GM23338 (cell line): ENCODE measurements at regions not wholly inside any gene's neighbourhood (a gene's known extent, or its start where the extent isn't known, plus 50 kb on each side); places are given as distances from the start of the nearest gene placed in this dataset.

ENCODE experiments used
- ATAC-seq: fragments of 200-7000 bp; cut with Tn5 transposase; 3 replicates; pipeline ENCODE4 v1.9.1; 2020
- DNase-seq: peaks from one replicate; pipeline ENCODE4 v3.0.0-alpha.2; 2015; ENCODE audit warnings: low spot score
- H2AFZ ChIP-seq: fragments of 200-600 bp; sonication (generic); 2 replicates; pipeline ENCODE4 v1.8.0; 2016; ENCODE audit warnings: antibody characterized with exemption, mild to moderate bottlenecking, moderate library complexity
- H3F3A ChIP-seq: fragments of 200-600 bp; sonication (generic); replicated peaks from 2 replicates; pipeline ENCODE4 v1.8.0; 2017; ENCODE audit warnings: antibody characterized with exemption, mixed run types, low read depth
- H3K27ac ChIP-seq: fragments of 200-600 bp; sonication (generic); 2 replicates; pipeline ENCODE4 v1.6.1; 2016; ENCODE audit warnings: low read depth
- H3K27me3 ChIP-seq: fragments of 200-600 bp; sonication (generic); 2 replicates; pipeline ENCODE4 v1.8.0; 2016; ENCODE audit warnings: mild to moderate bottlenecking, mixed run types, moderate library complexity; ENCODE audit not compliant: insufficient read depth
- H3K36me3 ChIP-seq: fragments of 200-600 bp; sonication (generic); 2 replicates; pipeline ENCODE4 v1.8.0; 2016; ENCODE audit warnings: mild to moderate bottlenecking; ENCODE audit not compliant: insufficient read depth
- H3K4me1 ChIP-seq: fragments of 200-600 bp; sonication (generic); 2 replicates; pipeline ENCODE4 v1.8.0; 2016; ENCODE audit warnings: mild to moderate bottlenecking, moderate library complexity; ENCODE audit not compliant: insufficient read depth
- H3K4me2 ChIP-seq: fragments of 200-600 bp; sonication (generic); 2 replicates; pipeline ENCODE4 v1.7.1; 2017; ENCODE audit warnings: mixed run types
- H3K4me3 ChIP-seq: fragments of 200-600 bp; sonication (generic); 2 replicates; pipeline ENCODE4 v1.6.1; 2016; ENCODE audit warnings: mixed run types
- H3K79me2 ChIP-seq: fragments of 200-600 bp; sonication (generic); replicated peaks from 2 replicates; pipeline ENCODE4 v1.8.0; 2017; ENCODE audit warnings: mild to moderate bottlenecking; ENCODE audit not compliant: insufficient read depth
- H3K9me2 ChIP-seq: fragments of 200-600 bp; sonication (generic); 2 replicates; pipeline ENCODE4 v1.8.0; 2017; ENCODE audit not compliant: insufficient read depth
- H4K20me1 ChIP-seq: fragments of 200-600 bp; sonication (generic); replicated peaks from 2 replicates; pipeline ENCODE4 v1.8.0; 2017; ENCODE audit warnings: mild to moderate bottlenecking; ENCODE audit not compliant: insufficient read depth
- H3K27ac Mint-ChIP-seq: 2 replicates; pipeline ENCODE4 v1.8.0; 2020; ENCODE audit warnings: inconsistent platforms, mild to moderate bottlenecking, moderate library complexity, mixed read lengths
- H3K27me3 Mint-ChIP-seq: 3 replicates; pipeline ENCODE4 v1.8.0; 2022; ENCODE audit warnings: low read depth, mild to moderate bottlenecking, moderate library complexity, mixed read lengths, inconsistent platforms; ENCODE audit not compliant: insufficient read depth, poor library complexity
- H3K36me3 Mint-ChIP-seq: 3 replicates; pipeline ENCODE4 v1.8.0; 2021; ENCODE audit warnings: low read depth, mild to moderate bottlenecking, inconsistent platforms, moderate library complexity, mixed read lengths
- H3K4me1 Mint-ChIP-seq: 3 replicates; pipeline ENCODE4 v1.8.0; 2020; ENCODE audit warnings: mild to moderate bottlenecking, inconsistent platforms, mixed read lengths
- H3K4me3 Mint-ChIP-seq: 3 replicates; pipeline ENCODE4 v1.8.0; 2021; ENCODE audit warnings: moderate library complexity, mild to moderate bottlenecking, inconsistent platforms, mixed read lengths
- H3K9me3 Mint-ChIP-seq: 3 replicates; pipeline ENCODE4 v1.8.0; 2020; ENCODE audit warnings: moderate library complexity, mild to moderate bottlenecking, inconsistent platforms, mixed read lengths
- CREB1 ChIP-seq: fragments of 250-450 bp; sonication (Bioruptor Pico); IDR thresholded peaks from 2 replicates; pipeline ENCODE4 v1.5.0; 2020; ENCODE audit warnings: low read depth, mild to moderate bottlenecking, moderate library complexity
- CTCF ChIP-seq, 2 experiments: fragments of 200-600 bp in 1 of 2; sonication (generic) in 1 of 2; conservative IDR thresholded peaks; 2 replicates each; pipeline versions ENCODE4 v1.5.1 to v1.6.1; 2016 to 2017; ENCODE audit warnings: antibody characterized with exemption in 2 of 2, low read depth in 2 of 2, mild to moderate bottlenecking in 2 of 2, moderate library complexity in 1 of 2
- ETS1 ChIP-seq: IDR thresholded peaks from 2 replicates; pipeline ENCODE4 v1.6.1; 2016; ENCODE audit warnings: antibody characterized with exemption
- EZH2 ChIP-seq: fragments of 200-600 bp; sonication (generic); IDR thresholded peaks from one replicate; pipeline ENCODE4 v1.8.0; 2017; ENCODE audit warnings: antibody characterized with exemption, mild to moderate bottlenecking, low read depth; ENCODE audit not compliant: unreplicated experiment
- EZH2phosphoT487 ChIP-seq: fragments of 200-600 bp; sonication (generic); IDR thresholded peaks from one replicate; pipeline ENCODE4 v1.8.1; 2018; ENCODE audit warnings: antibody characterized with exemption; ENCODE audit not compliant: unreplicated experiment
- JUNB ChIP-seq: IDR thresholded peaks from one replicate; pipeline ENCODE4 v1.6.1; 2016; ENCODE audit warnings: antibody characterized with exemption; ENCODE audit not compliant: unreplicated experiment
- NANOG ChIP-seq: IDR thresholded peaks from 2 replicates; pipeline ENCODE4 v1.6.1; 2016; ENCODE audit warnings: antibody characterized with exemption, borderline replicate concordance
- POLR2AphosphoS5 ChIP-seq: IDR thresholded peaks from 2 replicates; pipeline ENCODE4 v1.6.1; 2016; ENCODE audit warnings: antibody characterized with exemption, low read depth
- REST ChIP-seq: IDR thresholded peaks from one replicate; pipeline ENCODE4 v1.6.1; 2018; ENCODE audit warnings: antibody characterized with exemption; ENCODE audit not compliant: unreplicated experiment
- STAT1 ChIP-seq: IDR thresholded peaks from one replicate; pipeline ENCODE4 v1.6.1; 2016; ENCODE audit warnings: antibody characterized with exemption; ENCODE audit not compliant: unreplicated experiment
- ZNF114 ChIP-seq: fragments of 250-450 bp; sonication (Bioruptor Pico); IDR thresholded peaks from 2 replicates; pipeline ENCODE4 v1.5.0; 2020; ENCODE audit warnings: mild to moderate bottlenecking, moderate library complexity
- ZNF331 ChIP-seq: fragments of 250-450 bp; sonication (Bioruptor Pico); IDR thresholded peaks from 2 replicates; pipeline ENCODE4 v1.5.0; 2020; ENCODE audit warnings: low read depth, mild to moderate bottlenecking, moderate library complexity
- ZNF462 ChIP-seq: fragments of 250-450 bp; sonication (Bioruptor Pico); IDR thresholded peaks from 2 replicates; pipeline ENCODE4 v1.5.0; 2020; ENCODE audit warnings: mild to moderate bottlenecking, moderate library complexity

GRCh38 chr5:6084836-6085235, 293.5 kb downstream of the MED10 start:
- DNase-seq (no peak), ATAC-seq (no peak)
- H3K4me3 ChIP-seq, result no peak overlapping the region
- Mint-ChIP-seq H3K4me3 (no peak overlapping the region), H3K4me1 (peaks cover 7% of the 10 kb centered on the region), H3K9me3 (no peaks in the 10 kb centered on the region; the same call in 2 of the 3 replicates), H3K27me3 (peaks cover 5% of the 10 kb centered on the region), H3K27ac (no peak overlapping the region), H3K36me3 (no peaks in the 10 kb centered on the region)
- no peaks in the 10 kb centered on the region for H3K36me3 ChIP-seq
- H3K4me2 ChIP-seq, result no peak overlapping the region
- H3K4me1 ChIP-seq, result no peaks in the 10 kb centered on the region
- no peaks in the 10 kb centered on the region for H4K20me1 ChIP-seq
- no peak overlapping the region for H3K27ac ChIP-seq
- TF ChIP-seq EZH2phosphoT487, result no peak
- no peak for TF ChIP-seq ZNF331 (CRISPR knock-in tag)
- no peak for TF ChIP-seq CREB1 (CRISPR knock-in tag)
- TF ChIP-seq ZNF462 (CRISPR knock-in tag), result no peak
- no peak for TF ChIP-seq ETS1
- no peak for TF ChIP-seq JUNB
- no peak for TF ChIP-seq POLR2AphosphoS5
- TF ChIP-seq STAT1, result no peak
- TF ChIP-seq NANOG, result no peak
- no peak for TF ChIP-seq ZNF114 (CRISPR knock-in tag)
- TF ChIP-seq REST, result no peak
- no peak for TF ChIP-seq EZH2
- TF ChIP-seq CTCF (conservative IDR thresholded peaks at IDR 0.05; ENCODE audit: low read depth in 2 of 2), result no peak
- H3K27me3 ChIP-seq, result no peaks in the 10 kb centered on the region
- H3K79me2 ChIP-seq, result no peaks in the 10 kb centered on the region
- 0 out of 2 replicates have a peak, but pooled peaks cover 4% of the 10 kb centered on the region for H3K9me2 ChIP-seq
- H2AFZ ChIP-seq, result peak overlapping the region; percentile 33; the same call in 1 of the 2 replicates
- H3F3A ChIP-seq, result no peaks in the 10 kb centered on the region
